Osteoblast (primary cell): ENCODE measurements at regions not wholly inside any gene's neighbourhood (a gene's known extent, or its start where the extent isn't known, plus 50 kb on each side); places are given as distances from the start of the nearest gene placed in this dataset.

ENCODE experiments used
- DNase-seq: peaks from one replicate; pipeline ENCODE4 v3.0.0; 2011; ENCODE audit warnings: low spot score, mixed read lengths; ENCODE audit not compliant: insufficient read length; ENCODE audit errors: missing footprints
- H2AFZ ChIP-seq: 2 replicates; pipeline ENCODE4 v1.6.0; 2011; ENCODE audit warnings: mild to moderate bottlenecking, low read length
- H3K27ac ChIP-seq: 2 replicates; pipeline ENCODE4 v1.5.1; 2011; ENCODE audit warnings: mild to moderate bottlenecking, low read depth, low read length, moderate library complexity
- H3K27me3 ChIP-seq: 2 replicates; pipeline ENCODE4 v1.6.0; 2012; ENCODE audit warnings: mild to moderate bottlenecking, control low read depth, inconsistent platforms, low read length, moderate library complexity; ENCODE audit not compliant: insufficient read depth
- H3K36me3 ChIP-seq: 2 replicates; pipeline ENCODE4 v1.5.1; 2011; ENCODE audit warnings: mild to moderate bottlenecking, low read length, control low read depth, moderate library complexity; ENCODE audit not compliant: insufficient read depth
- H3K4me1 ChIP-seq: 2 replicates; pipeline ENCODE4 v1.5.1; 2011; ENCODE audit warnings: mild to moderate bottlenecking, low read length, control low read depth, moderate library complexity; ENCODE audit not compliant: insufficient read depth
- H3K4me2 ChIP-seq: 2 replicates; pipeline ENCODE4 v1.6.0; 2011; ENCODE audit warnings: mild to moderate bottlenecking, low read length; ENCODE audit not compliant: insufficient read depth
- H3K4me3 ChIP-seq: fragments of 200-600 bp; sonication (generic); 3 replicates; pipeline ENCODE4 v1.5.1; 2012; ENCODE audit warnings: mild to moderate bottlenecking, low read length, inconsistent platforms; ENCODE audit not compliant: insufficient read depth
- H3K79me2 ChIP-seq: 2 replicates; pipeline ENCODE4 v1.6.0; 2012; ENCODE audit warnings: mild to moderate bottlenecking, low read length, control low read depth, inconsistent platforms; ENCODE audit not compliant: insufficient read depth
- H3K9me3 ChIP-seq: 2 replicates; pipeline ENCODE4 v1.5.1; 2011; ENCODE audit warnings: low read depth, low read length, control low read depth
- H4K20me1 ChIP-seq: 2 replicates; pipeline ENCODE4 v1.6.0; 2012; ENCODE audit warnings: mild to moderate bottlenecking, low read length, control low read depth; ENCODE audit not compliant: insufficient read depth
- TF ChIP-seq, protein P1 (sequence below): IDR thresholded peaks from 2 replicates; pipeline ENCODE4 v1.5.1; 2011; ENCODE audit warnings: mild to moderate bottlenecking, low read depth, low read length, moderate library complexity; ENCODE audit errors: extremely low read depth

- no peak overlapping the region for H3K27ac ChIP-seq
- H4K20me1 ChIP-seq = no peaks in the 10 kb centered on the region
- H3K79me2 ChIP-seq = no peaks in the 10 kb centered on the region
- H3K27me3 ChIP-seq = no peaks in the 10 kb centered on the region
- no peak overlapping the region for H3K4me3 ChIP-seq
- H3K4me2 ChIP-seq = no peak overlapping the region
- peaks cover 15% of the 10 kb centered on the region for H3K4me1 ChIP-seq
- TF ChIP-seq, protein P1, sequence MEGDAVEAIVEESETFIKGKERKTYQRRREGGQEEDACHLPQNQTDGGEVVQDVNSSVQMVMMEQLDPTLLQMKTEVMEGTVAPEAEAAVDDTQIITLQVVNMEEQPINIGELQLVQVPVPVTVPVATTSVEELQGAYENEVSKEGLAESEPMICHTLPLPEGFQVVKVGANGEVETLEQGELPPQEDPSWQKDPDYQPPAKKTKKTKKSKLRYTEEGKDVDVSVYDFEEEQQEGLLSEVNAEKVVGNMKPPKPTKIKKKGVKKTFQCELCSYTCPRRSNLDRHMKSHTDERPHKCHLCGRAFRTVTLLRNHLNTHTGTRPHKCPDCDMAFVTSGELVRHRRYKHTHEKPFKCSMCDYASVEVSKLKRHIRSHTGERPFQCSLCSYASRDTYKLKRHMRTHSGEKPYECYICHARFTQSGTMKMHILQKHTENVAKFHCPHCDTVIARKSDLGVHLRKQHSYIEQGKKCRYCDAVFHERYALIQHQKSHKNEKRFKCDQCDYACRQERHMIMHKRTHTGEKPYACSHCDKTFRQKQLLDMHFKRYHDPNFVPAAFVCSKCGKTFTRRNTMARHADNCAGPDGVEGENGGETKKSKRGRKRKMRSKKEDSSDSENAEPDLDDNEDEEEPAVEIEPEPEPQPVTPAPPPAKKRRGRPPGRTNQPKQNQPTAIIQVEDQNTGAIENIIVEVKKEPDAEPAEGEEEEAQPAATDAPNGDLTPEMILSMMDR = no peak
- H3K36me3 ChIP-seq = no peaks in the 10 kb centered on the region
- DNase-seq = no peak
- H3K9me3 ChIP-seq = no peaks in the 10 kb centered on the region
- no peak overlapping the region for H2AFZ ChIP-seq
These were observed 119.8 kb upstream of the CADM1 start for GRCh38 chr11:115624065-115624464.

- Histone ChIP-seq H3K27ac (peak overlapping the region; percentile 31), H3K36me3 (no peaks in the 10 kb centered on the region), H3K4me1 (peaks cover 16% of the 10 kb centered on the region), H3K4me3 (no peak overlapping the region), H3K4me2 (peak overlapping the region; percentile 31), H3K9me3 (no peaks in the 10 kb centered on the region), H3K79me2 (no peaks in the 10 kb centered on the region), H2AFZ (peak overlapping the region; percentile 31), H4K20me1 (no peaks in the 10 kb centered on the region), H3K27me3 (no peaks in the 10 kb centered on the region)
- TF ChIP-seq, protein P1 = no peak
- DNase-seq = peak; percentile 95
These were observed 118.8 kb upstream of the CADM1 start for GRCh38 chr11:115623021-115623451.

- H3K9me3 ChIP-seq = no peaks in the 10 kb centered on the region
- no peaks in the 10 kb centered on the region for H3K36me3 ChIP-seq
- no peak overlapping the region for H3K4me2 ChIP-seq
- peaks cover 28% of the 10 kb centered on the region for H3K4me1 ChIP-seq
- no peaks in the 10 kb centered on the region for H3K27me3 ChIP-seq
- H3K27ac ChIP-seq = no peak overlapping the region
- no peak overlapping the region for H3K4me3 ChIP-seq
- no peak overlapping the region for H2AFZ ChIP-seq
- H3K79me2 ChIP-seq = no peaks in the 10 kb centered on the region
- DNase-seq = no peak
- TF ChIP-seq, protein P1 = no peak
- H4K20me1 ChIP-seq = no peaks in the 10 kb centered on the region
These were observed 114.2 kb upstream of the CADM1 start for GRCh38 chr11:115618428-115618827.

- H3K9me3 ChIP-seq = no peaks in the 10 kb centered on the region
- no peak overlapping the region for H2AFZ ChIP-seq
- H3K79me2 ChIP-seq = no peaks in the 10 kb centered on the region
- no peak for DNase-seq
- no peaks in the 10 kb centered on the region for H4K20me1 ChIP-seq
- TF ChIP-seq, protein P1 = no peak
- H3K4me2 ChIP-seq = no peak overlapping the region
- H3K4me1 ChIP-seq = peaks cover 21% of the 10 kb centered on the region
- H3K4me3 ChIP-seq = no peak overlapping the region
- no peaks in the 10 kb centered on the region for H3K36me3 ChIP-seq
- H3K27me3 ChIP-seq = no peaks in the 10 kb centered on the region
- H3K27ac ChIP-seq = no peak overlapping the region
These were observed 113.6 kb upstream of the CADM1 start for GRCh38 chr11:115617767-115618166.
